Left ventricle myocardium inferior (tissue), 1 donor: ENCODE measurements at regions not wholly inside any gene's neighbourhood (a gene's known extent, or its start where the extent isn't known, plus 50 kb on each side); places are given as distances from the start of the nearest gene placed in this dataset.
"Not testable (repeated sequence)": the region's sequence is repeated elsewhere in the genome, so short reads cannot be mapped to it uniquely, and the experiment has no call there.

ENCODE experiments used
- DNase-seq: peaks from one replicate; pipeline ENCODE4 v3.0.0-alpha.2; 2020
- H3K27ac ChIP-seq: fragments of 200-600 bp; replicated peaks from 2 replicates; pipeline ENCODE4 v1.8.0; 2021
- H3K27me3 ChIP-seq: fragments of 200-600 bp; 2 replicates; pipeline ENCODE4 v1.8.0; 2021; ENCODE audit warnings: low read depth
- H3K36me3 ChIP-seq: fragments of 200-600 bp; 2 replicates; pipeline ENCODE4 v1.8.0; 2021
- H3K4me1 ChIP-seq: fragments of 200-600 bp; 2 replicates; pipeline ENCODE4 v1.8.0; 2021
- H3K4me3 ChIP-seq: fragments of 200-600 bp; 2 replicates; pipeline ENCODE4 v1.8.0; 2021; ENCODE audit warnings: mild to moderate bottlenecking, moderate library complexity
- H3K9me3 ChIP-seq: fragments of 200-600 bp; replicated peaks from 2 replicates; pipeline ENCODE4 v1.8.0; 2021
- intact Hi-C: fragments of 100-400 bp; cut with micrococcal nuclease; formaldehyde crosslinking; loops from one replicate; pipeline ENCODE4 v1.11.0; 2022
- TF ChIP-seq, protein P1 (sequence below): fragments of 200-600 bp; IDR thresholded peaks from 2 replicates; pipeline ENCODE4 v1.8.0; 2021; ENCODE audit warnings: antibody characterized with exemption, mild to moderate bottlenecking, borderline replicate concordance
- donor health status: DM: no; HTN: yes; CAD: no; lungs with severe emphysema.

DNA sequence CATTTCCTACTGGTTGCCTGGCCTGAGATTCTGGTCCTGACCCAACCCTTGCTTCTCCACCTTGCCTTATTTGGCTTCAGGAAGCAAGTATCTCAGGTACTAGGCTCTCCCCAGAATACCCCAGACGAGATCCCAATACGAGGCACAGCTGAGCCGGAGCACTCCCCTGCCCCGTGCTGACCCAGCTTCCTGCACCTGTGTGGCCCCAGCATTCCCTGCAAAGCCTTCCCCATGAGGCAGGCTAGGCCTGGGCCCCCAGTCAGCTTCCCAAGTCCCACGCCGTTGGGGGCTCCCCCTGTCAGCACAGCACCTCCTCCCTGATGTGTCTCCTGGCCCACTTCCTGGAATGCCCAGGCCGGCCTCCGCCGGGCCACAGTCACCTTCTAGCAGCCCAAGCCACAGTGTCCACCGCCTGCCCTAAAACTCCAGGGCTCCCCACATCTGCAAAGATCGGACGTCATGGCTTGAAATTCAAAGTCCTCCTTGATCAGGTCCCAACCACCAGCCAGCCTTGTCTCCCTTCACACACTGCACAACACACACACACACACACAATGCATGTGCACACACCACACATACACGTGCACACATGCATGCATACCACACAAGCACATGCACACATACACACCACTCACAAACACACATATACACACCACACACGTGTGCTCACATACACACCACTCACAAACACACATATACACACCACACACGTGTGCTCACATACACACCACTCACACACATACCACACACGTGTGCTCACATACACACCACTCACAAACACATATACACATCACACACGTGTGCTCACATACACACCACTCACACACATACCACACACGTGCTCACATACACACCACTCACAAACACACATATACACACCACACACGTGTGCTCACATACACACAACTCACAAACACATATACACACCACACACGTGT is 78.9 kb upstream of the FOXK1 start:
- Histone ChIP-seq H3K4me3 (no peak overlapping the region), H3K9me3 (no peaks in the 10 kb centered on the region), H3K36me3 (no peaks in the 10 kb centered on the region), H3K27ac (no peak overlapping the region), H3K27me3 (peaks cover 44% of the 10 kb centered on the region), H3K4me1 (no peaks in the 10 kb centered on the region)
- intact Hi-C loops: no loop called here
- no peak for DNase-seq
- TF ChIP-seq, protein P1, sequence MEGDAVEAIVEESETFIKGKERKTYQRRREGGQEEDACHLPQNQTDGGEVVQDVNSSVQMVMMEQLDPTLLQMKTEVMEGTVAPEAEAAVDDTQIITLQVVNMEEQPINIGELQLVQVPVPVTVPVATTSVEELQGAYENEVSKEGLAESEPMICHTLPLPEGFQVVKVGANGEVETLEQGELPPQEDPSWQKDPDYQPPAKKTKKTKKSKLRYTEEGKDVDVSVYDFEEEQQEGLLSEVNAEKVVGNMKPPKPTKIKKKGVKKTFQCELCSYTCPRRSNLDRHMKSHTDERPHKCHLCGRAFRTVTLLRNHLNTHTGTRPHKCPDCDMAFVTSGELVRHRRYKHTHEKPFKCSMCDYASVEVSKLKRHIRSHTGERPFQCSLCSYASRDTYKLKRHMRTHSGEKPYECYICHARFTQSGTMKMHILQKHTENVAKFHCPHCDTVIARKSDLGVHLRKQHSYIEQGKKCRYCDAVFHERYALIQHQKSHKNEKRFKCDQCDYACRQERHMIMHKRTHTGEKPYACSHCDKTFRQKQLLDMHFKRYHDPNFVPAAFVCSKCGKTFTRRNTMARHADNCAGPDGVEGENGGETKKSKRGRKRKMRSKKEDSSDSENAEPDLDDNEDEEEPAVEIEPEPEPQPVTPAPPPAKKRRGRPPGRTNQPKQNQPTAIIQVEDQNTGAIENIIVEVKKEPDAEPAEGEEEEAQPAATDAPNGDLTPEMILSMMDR: no peak

DNA sequence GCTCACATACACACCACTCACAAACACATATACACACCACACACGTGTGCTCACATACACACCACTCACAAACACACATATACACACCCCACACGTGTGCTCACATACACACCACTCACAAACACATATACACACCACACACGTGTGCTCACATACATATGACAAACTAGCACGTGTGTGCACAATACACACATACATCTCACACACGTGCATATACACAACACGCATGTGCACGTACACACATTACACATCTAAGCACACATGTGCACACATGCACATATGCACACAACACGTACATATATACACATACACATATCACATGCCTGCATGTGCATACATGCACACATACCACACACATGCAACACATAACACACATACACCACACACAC is 78.3 kb upstream of the FOXK1 start:
- intact Hi-C loops: no loop called here
- DNase-seq: no peak

DNA sequence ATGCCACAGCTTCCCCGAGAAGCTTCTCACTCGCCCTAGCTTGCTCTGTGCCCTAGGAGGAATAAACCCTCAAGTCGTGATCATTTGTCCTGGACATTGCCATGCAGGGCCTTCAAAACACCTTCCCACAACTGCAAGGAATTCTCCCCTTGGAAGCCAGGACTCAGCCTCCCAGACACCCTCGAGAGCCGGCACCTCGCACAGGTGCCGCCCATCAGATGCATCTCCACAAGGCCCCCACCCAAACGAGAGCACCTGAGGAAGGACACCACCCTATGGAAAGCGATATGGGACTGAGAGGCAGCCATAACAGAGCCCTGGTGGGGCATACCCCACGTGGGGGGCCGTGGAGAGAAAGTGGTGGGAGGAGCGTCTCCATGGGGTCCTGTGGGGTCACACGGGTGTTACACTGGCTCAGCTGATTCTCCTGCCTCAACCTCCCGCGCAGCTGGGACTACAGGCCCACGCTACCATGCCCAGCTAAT is 77.6 kb upstream of the FOXK1 start:
- no peak overlapping the region for H3K27ac ChIP-seq
- intact Hi-C loops: no loop called here
- no peak overlapping the region for H3K4me3 ChIP-seq
- no peaks in the 10 kb centered on the region for H3K36me3 ChIP-seq
- TF ChIP-seq, protein P1: no peak
- H3K27me3 ChIP-seq: peaks cover 44% of the 10 kb centered on the region
- H3K4me1 ChIP-seq: no peaks in the 10 kb centered on the region
- no peak for DNase-seq
- no peaks in the 10 kb centered on the region for H3K9me3 ChIP-seq

More for the DNA sequence above, 78.3 kb upstream of the FOXK1 start:
- H3K27ac ChIP-seq: no peak overlapping the region
- no peak overlapping the region for H3K4me3 ChIP-seq
- no peaks in the 10 kb centered on the region for H3K36me3 ChIP-seq
- H3K4me1 ChIP-seq: no peaks in the 10 kb centered on the region
- H3K9me3 ChIP-seq: no peaks in the 10 kb centered on the region
- TF ChIP-seq, protein P1: no peak
- peaks cover 44% of the 10 kb centered on the region for H3K27me3 ChIP-seq

DNA sequence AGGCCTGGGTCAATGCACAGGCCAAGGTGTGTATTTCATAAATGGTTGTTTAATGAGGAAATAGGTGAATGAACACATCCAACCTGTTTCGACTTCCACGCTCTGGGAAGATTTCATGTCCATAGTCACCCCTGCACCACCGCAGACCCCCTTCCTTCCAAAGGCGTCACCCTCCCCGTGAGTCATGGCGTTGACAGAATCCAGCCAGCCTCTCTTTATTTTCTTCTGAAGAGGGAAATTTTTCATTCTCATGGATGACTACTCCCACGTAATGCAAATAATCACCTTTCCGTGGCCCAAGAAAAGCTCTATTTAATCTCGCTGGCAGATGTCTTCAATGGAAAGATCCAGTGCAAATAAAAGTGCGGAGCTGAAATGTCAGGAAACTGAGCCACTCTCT is 75.3 kb upstream of the FOXK1 start:
- no peaks in the 10 kb centered on the region for H3K36me3 ChIP-seq
- H3K9me3 ChIP-seq: no peaks in the 10 kb centered on the region
- H3K27ac ChIP-seq: no peak overlapping the region
- peaks cover 28% of the 10 kb centered on the region for H3K27me3 ChIP-seq
- H3K4me1 ChIP-seq: no peaks in the 10 kb centered on the region
- TF ChIP-seq, protein P1: no peak
- no peak overlapping the region for H3K4me3 ChIP-seq
- no peak for DNase-seq
- intact Hi-C loops: no loop called here

DNA sequence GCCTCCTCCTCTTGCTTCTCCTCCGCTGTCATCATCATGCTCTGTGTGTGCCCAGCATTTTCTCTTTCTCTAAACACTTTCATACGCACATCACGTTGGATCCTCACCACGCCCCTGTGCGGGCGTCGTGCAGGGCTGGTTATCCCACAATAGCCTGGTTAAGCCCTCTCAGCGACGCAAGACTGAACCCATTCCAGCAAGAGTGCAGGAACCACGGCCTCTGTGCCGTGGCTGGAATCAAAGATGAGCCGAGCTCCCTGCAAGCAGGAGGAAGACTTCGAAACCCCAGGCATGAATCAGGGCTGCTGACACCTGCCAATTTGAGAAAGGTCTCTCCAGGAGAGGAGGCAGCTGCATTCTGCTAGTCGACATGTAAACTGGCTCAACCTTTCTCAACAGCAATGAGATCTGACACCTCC is 74.8 kb upstream of the FOXK1 start:
- H3K4me1 ChIP-seq: peaks cover 3% of the 10 kb centered on the region
- no peak overlapping the region for H3K27ac ChIP-seq
- H3K4me3 ChIP-seq: no peak overlapping the region
- peaks cover 23% of the 10 kb centered on the region for H3K27me3 ChIP-seq
- TF ChIP-seq, protein P1: no peak
- DNase-seq: no peak
- H3K36me3 ChIP-seq: no peaks in the 10 kb centered on the region
- no peaks in the 10 kb centered on the region for H3K9me3 ChIP-seq
- intact Hi-C loops: no loop called here

DNA sequence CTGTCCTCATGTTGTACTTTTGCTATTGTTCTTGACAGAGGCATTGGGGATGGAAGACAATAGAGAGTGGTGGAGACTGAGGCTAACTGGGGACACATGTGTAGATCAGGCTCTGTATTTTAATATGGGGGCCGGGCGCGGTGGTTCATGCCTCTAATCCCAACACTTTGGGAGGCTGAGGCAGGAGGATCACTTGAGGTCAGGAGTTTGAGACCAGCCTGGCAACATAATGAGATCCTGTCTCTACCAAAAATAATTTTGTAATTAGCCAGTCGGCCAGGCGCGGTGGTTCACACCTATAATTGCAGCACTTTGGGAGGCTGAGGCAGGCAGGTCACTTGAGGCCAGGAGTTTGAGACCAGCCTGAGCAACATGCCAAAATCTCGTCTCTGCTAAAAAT is 72.5 kb upstream of the FOXK1 start:
- H3K4me3 ChIP-seq, H3K27ac ChIP-seq, H3K9me3 ChIP-seq, H3K36me3 ChIP-seq, intact Hi-C loops, DNase-seq: not testable (repeated sequence)
- Histone ChIP-seq H3K4me1 (peaks cover 22% of the 10 kb centered on the region), H3K27me3 (peaks cover 19% of the 10 kb centered on the region)
